GM06990 (cell line): ENCODE measurements at regions not wholly inside any gene's neighbourhood (a gene's known extent, or its start where the extent isn't known, plus 50 kb on each side); places are given as distances from the start of the nearest gene placed in this dataset.

Source experiments
- DNase-seq: peaks from one replicate; pipeline ENCODE4 v3.0.0-alpha.2; 2011; ENCODE audit not compliant: insufficient read length; ENCODE audit errors: extremely low read depth
- H3K27me3 ChIP-seq: replicated peaks from 2 replicates; pipeline ENCODE4 v1.6.0; 2011; ENCODE audit warnings: low read length; ENCODE audit not compliant: control insufficient read depth, insufficient read depth
- H3K36me3 ChIP-seq: 2 replicates; pipeline ENCODE4 v1.5.1; 2011; ENCODE audit warnings: low read length; ENCODE audit not compliant: control insufficient read depth, insufficient read depth
- H3K4me3 ChIP-seq: replicated peaks from 2 replicates; pipeline ENCODE4 v1.5.1; 2011; ENCODE audit warnings: low read depth, mild to moderate bottlenecking, control low read depth, low read length
- TF ChIP-seq, protein P1 (sequence below): IDR thresholded peaks from 2 replicates; pipeline ENCODE4 v1.5.1; 2011; ENCODE audit warnings: low read length, control low read depth, mild to moderate bottlenecking, inconsistent platforms; ENCODE audit not compliant: insufficient read depth, poor library complexity, severe bottlenecking

DNA sequence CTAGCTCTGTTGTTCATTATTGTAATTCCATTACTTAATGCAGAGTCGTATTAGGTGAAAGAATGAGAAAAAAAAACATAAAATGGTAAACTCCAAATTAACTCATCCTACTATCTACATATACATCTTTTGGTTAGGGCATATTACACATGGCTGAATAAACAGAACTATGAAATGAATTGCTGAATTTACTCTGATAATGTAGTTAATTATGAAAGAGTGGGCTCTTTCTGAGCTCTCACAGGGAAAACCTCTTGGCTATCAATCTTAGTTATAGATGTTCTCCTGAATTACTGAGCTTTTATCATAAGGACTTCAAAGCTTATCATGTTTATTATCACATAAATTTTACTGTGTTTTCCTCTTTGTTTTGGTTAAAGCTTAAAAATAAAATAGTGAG, 798.5 kb upstream of the MDGA2 start:
- H3K36me3 ChIP-seq: no peaks in the 10 kb centered on the region
- no peak for DNase-seq
- H3K4me3 ChIP-seq: no peak overlapping the region
- no peaks in the 10 kb centered on the region for H3K27me3 ChIP-seq
- TF ChIP-seq, protein P1, sequence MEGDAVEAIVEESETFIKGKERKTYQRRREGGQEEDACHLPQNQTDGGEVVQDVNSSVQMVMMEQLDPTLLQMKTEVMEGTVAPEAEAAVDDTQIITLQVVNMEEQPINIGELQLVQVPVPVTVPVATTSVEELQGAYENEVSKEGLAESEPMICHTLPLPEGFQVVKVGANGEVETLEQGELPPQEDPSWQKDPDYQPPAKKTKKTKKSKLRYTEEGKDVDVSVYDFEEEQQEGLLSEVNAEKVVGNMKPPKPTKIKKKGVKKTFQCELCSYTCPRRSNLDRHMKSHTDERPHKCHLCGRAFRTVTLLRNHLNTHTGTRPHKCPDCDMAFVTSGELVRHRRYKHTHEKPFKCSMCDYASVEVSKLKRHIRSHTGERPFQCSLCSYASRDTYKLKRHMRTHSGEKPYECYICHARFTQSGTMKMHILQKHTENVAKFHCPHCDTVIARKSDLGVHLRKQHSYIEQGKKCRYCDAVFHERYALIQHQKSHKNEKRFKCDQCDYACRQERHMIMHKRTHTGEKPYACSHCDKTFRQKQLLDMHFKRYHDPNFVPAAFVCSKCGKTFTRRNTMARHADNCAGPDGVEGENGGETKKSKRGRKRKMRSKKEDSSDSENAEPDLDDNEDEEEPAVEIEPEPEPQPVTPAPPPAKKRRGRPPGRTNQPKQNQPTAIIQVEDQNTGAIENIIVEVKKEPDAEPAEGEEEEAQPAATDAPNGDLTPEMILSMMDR: no peak

DNA sequence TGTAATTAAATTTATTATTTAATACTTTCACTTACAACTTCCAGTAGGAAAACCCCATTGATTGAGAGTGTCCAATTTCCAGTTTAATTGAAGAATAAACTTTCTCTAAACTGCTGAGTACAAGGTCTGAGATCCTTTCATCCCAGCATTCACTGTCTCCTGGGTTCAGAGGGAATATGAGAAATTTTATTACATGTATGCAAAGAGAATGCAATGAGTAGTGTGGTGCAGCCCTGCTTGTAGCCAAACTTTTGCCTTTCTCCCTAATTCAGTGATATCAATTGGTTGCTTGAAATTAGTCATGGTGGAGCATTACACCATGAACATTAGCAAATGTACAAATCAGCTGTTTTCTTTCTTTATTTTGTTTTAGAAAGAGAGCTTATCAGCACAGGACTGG, 780.6 kb upstream of the MDGA2 start:
- TF ChIP-seq, protein P1: no peak
- Histone ChIP-seq H3K27me3 (no peaks in the 10 kb centered on the region), H3K4me3 (no peak overlapping the region), H3K36me3 (no peaks in the 10 kb centered on the region)
- no peak for DNase-seq

GRCh38 chr14:48454887-48455286, 779.5 kb upstream of the MDGA2 start:
- H3K36me3 ChIP-seq: no peaks in the 10 kb centered on the region
- no peak for DNase-seq
- H3K4me3 ChIP-seq: no peak overlapping the region
- TF ChIP-seq, protein P1: no peak
- H3K27me3 ChIP-seq: no peaks in the 10 kb centered on the region

DNA sequence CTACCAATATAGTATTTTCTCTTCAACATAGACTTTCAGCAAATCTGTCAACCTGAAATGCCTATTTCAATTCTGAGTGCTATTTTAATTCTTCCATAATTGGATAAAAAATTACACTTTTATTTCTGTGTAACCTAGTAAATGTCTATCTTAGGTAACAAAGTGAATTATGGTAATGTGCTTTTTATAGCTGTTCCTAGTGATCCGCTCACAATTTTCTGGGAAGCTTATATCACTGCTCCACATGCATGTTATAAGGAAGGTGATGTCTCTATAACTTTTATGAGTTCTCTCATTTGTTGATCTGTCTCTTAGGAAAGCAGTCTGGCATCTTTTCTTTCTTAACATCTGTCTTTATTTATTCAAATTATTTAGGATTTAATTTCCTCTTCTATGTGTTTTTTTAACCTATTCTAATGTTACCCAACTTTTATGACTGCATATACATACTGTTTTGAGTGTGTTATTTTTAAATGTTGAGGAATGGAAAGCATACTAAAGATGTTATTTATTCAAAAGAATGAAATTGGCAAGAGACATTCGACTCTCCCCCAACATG, 777.1 kb upstream of the MDGA2 start:
- TF ChIP-seq, protein P1: no peak
- Histone ChIP-seq H3K4me3 (no peak overlapping the region), H3K27me3 (no peaks in the 10 kb centered on the region), H3K36me3 (no peaks in the 10 kb centered on the region)
- no peak for DNase-seq

DNA sequence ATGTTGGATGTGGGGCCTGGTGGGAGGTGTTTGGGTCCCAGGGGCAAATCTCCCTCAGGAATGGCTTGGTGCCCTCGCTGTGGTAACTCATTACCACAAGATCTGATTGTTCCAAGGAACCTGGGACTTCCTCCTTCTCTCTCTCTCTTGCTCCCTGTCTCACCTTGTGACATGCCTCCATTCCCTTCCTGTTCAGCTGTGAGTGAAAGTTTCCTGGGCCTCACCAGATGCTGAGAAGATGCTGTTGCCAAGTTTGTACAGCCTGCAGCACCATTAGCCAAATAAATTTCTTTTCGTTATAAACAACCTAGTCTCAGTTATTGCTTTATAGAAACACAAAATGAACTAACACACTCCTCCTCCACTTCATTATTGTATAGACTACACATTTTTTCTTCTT, 759.8 kb upstream of the MDGA2 start:
- DNase-seq: no peak
- Histone ChIP-seq H3K36me3 (no peaks in the 10 kb centered on the region), H3K27me3 (no peaks in the 10 kb centered on the region), H3K4me3 (no peak overlapping the region)
- TF ChIP-seq, protein P1: no peak

- no peak for DNase-seq
- no peak overlapping the region for H3K4me3 ChIP-seq
- TF ChIP-seq, protein P1: no peak
- H3K27me3 ChIP-seq: no peaks in the 10 kb centered on the region
- no peaks in the 10 kb centered on the region for H3K36me3 ChIP-seq
Observed at GRCh38 chr14:48430805-48431204, 755.4 kb upstream of the MDGA2 start.
